ENCODE measurements at regions not wholly inside any gene's neighbourhood (a gene's known extent, or its start where the extent isn't known, plus 50 kb on each side); places are given as distances from the start of the nearest gene placed in this dataset.
"Not testable (repeated sequence)": the region's sequence is repeated elsewhere in the genome, so short reads cannot be mapped to it uniquely, and the experiment has no call there.

GRCh38 chr6:133052465-133052864 is 188.7 kb upstream of the EYA4 start:
- no peak for DNase-seq (ENCODE audit: low read depth)

- no peak for DNase-seq (ENCODE audit: low read depth)
Measured at GRCh38 chr6:133055441-133055966, 185.7 kb upstream of the EYA4 start.

GRCh38 chr6:133057352-133057751 is 183.8 kb upstream of the EYA4 start:
- DNase-seq (ENCODE audit: low read depth), result no peak

- peak; percentile 5 for DNase-seq (ENCODE audit: low read depth)
Measured at GRCh38 chr6:133062077-133062476, 179.1 kb upstream of the EYA4 start.

- no peak for DNase-seq (ENCODE audit: low read depth)
Measured at GRCh38 chr6:133062696-133063306, 178.4 kb upstream of the EYA4 start.

- no peak for DNase-seq (ENCODE audit: low read depth)
Measured at GRCh38 chr6:133067960-133068359, 173.2 kb upstream of the EYA4 start.

- DNase-seq (ENCODE audit: low read depth), result no peak
Measured at GRCh38 chr6:133070410-133071043, 170.6 kb upstream of the EYA4 start.

GRCh38 chr6:133079901-133080300 is 161.3 kb upstream of the EYA4 start:
- no peak for DNase-seq (ENCODE audit: low read depth)

GRCh38 chr6:133083248-133083967 is 157.7 kb upstream of the EYA4 start:
- DNase-seq (ENCODE audit: low read depth), result no peak

GRCh38 chr6:133085471-133085870 is 155.7 kb upstream of the EYA4 start:
- no peak for DNase-seq (ENCODE audit: low read depth)

- DNase-seq (ENCODE audit: low read depth), result no peak
Measured at GRCh38 chr6:133085896-133086295, 155.3 kb upstream of the EYA4 start.

GRCh38 chr6:133088931-133089695 is 152.0 kb upstream of the EYA4 start:
- DNase-seq (ENCODE audit: low read depth), result no peak

GRCh38 chr6:133092199-133092598 is 149.0 kb upstream of the EYA4 start:
- no peak for DNase-seq (ENCODE audit: low read depth)

- no peak for DNase-seq (ENCODE audit: low read depth)
Measured at GRCh38 chr6:133092771-133093170, 148.4 kb upstream of the EYA4 start.

GRCh38 chr6:133093211-133093610 is 147.9 kb upstream of the EYA4 start:
- not testable (repeated sequence) for DNase-seq (ENCODE audit: low read depth)

- no peak for DNase-seq (ENCODE audit: low read depth)
Measured at GRCh38 chr6:133093956-133094355, 147.2 kb upstream of the EYA4 start.

GRCh38 chr6:133097208-133097607 is 143.9 kb upstream of the EYA4 start:
- no peak for DNase-seq (ENCODE audit: low read depth)

GRCh38 chr6:133099573-133099972 is 141.6 kb upstream of the EYA4 start:
- DNase-seq (ENCODE audit: low read depth), result peak; percentile 86

GRCh38 chr6:133100865-133101264 is 140.3 kb upstream of the EYA4 start:
- DNase-seq (ENCODE audit: low read depth), result no peak

GRCh38 chr6:133101790-133102189 is 139.4 kb upstream of the EYA4 start:
- no peak for DNase-seq (ENCODE audit: low read depth)

GRCh38 chr6:133106934-133107333 is 134.2 kb upstream of the EYA4 start:
- no peak for DNase-seq (ENCODE audit: low read depth)

- no peak for DNase-seq (ENCODE audit: low read depth)
Measured at GRCh38 chr6:133108419-133108818, 132.7 kb upstream of the EYA4 start.
